Sigmoid colon (tissue), 4 donors: ENCODE measurements at regions not wholly inside any gene's neighbourhood (a gene's known extent, or its start where the extent isn't known, plus 50 kb on each side); places are given as distances from the start of the nearest gene placed in this dataset.

Experiments
- POLR2A ChIP-seq, 2 donors: fragments of 450-650 bp; IDR thresholded peaks; one replicate each; pipeline ENCODE4 v1.6.1; 2016; ENCODE audit warnings: antibody characterized with exemption in 2 of 2, mild to moderate bottlenecking in 2 of 2, moderate library complexity in 2 of 2
- POLR2AphosphoS5 ChIP-seq, 4 donors: sonication (generic); formaldehyde crosslinking; IDR thresholded peaks; one replicate each; pipeline ENCODE4 v1.6.1; 2017; ENCODE audit warnings: antibody characterized with exemption in 4 of 4
- TF ChIP-seq, protein P1 (sequence below), 4 experiments: fragments of 450-650 bp in 3 of 4; fragments of 200-600 bp in 1 of 4; IDR thresholded peaks; one replicate each; pipeline ENCODE4 v1.5.1; 2016 to 2019; ENCODE audit warnings: antibody characterized with exemption in 4 of 4, mild to moderate bottlenecking in 3 of 4, moderate library complexity in 2 of 4

- TF ChIP-seq POLR2A (IDR thresholded peaks at IDR 0.05) = no peak
- TF ChIP-seq, protein P1, sequence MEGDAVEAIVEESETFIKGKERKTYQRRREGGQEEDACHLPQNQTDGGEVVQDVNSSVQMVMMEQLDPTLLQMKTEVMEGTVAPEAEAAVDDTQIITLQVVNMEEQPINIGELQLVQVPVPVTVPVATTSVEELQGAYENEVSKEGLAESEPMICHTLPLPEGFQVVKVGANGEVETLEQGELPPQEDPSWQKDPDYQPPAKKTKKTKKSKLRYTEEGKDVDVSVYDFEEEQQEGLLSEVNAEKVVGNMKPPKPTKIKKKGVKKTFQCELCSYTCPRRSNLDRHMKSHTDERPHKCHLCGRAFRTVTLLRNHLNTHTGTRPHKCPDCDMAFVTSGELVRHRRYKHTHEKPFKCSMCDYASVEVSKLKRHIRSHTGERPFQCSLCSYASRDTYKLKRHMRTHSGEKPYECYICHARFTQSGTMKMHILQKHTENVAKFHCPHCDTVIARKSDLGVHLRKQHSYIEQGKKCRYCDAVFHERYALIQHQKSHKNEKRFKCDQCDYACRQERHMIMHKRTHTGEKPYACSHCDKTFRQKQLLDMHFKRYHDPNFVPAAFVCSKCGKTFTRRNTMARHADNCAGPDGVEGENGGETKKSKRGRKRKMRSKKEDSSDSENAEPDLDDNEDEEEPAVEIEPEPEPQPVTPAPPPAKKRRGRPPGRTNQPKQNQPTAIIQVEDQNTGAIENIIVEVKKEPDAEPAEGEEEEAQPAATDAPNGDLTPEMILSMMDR (IDR thresholded peaks at IDR 0.05) = no peak
- TF ChIP-seq POLR2AphosphoS5 (IDR thresholded peaks at IDR 0.05) = no peak
Observed at GRCh38 chr3:41033956-41034519, 165.3 kb upstream of the CTNNB1 start.
